ENCODE measurements at regions not wholly inside any gene's neighbourhood (a gene's known extent, or its start where the extent isn't known, plus 50 kb on each side); places are given as distances from the start of the nearest gene placed in this dataset.
"Not testable (repeated sequence)": the region's sequence is repeated elsewhere in the genome, so short reads cannot be mapped to it uniquely, and the experiment has no call there.

GRCh38 chr4:65014078-65014477 lies 604.8 kb upstream of the TECRL start:
- no peaks in the 10 kb centered on the region for H3K9me3 Mint-ChIP-seq
- ChIA-PET POLR2A (no interaction called here), CTCF (no interaction called here)
- H3K36me3 Mint-ChIP-seq (ENCODE audit: low read depth), result no peaks in the 10 kb centered on the region
- H3K4me3 Mint-ChIP-seq, result no peak overlapping the region
- H3K4me1 Mint-ChIP-seq, result no peaks in the 10 kb centered on the region
- no peak for DNase-seq
- no peak overlapping the region for H3K27ac Mint-ChIP-seq
- H3K27me3 Mint-ChIP-seq, result no peaks in the 10 kb centered on the region

- POLR2A ChIA-PET, result no interaction called here
Observed at GRCh38 chr4:65007841-65008439, 598.7 kb upstream of the TECRL start.

GRCh38 chr4:64975177-64975576 lies 565.9 kb upstream of the TECRL start:
- no peaks in the 10 kb centered on the region for H3K9me3 Mint-ChIP-seq
- H3K36me3 Mint-ChIP-seq (ENCODE audit: low read depth), result no peaks in the 10 kb centered on the region
- H3K4me3 Mint-ChIP-seq, result no peak overlapping the region
- no peak for DNase-seq
- no peaks in the 10 kb centered on the region for H3K27me3 Mint-ChIP-seq
- CTCF ChIA-PET, result no interaction called here
- H3K4me1 Mint-ChIP-seq, result no peaks in the 10 kb centered on the region
- POLR2A ChIA-PET, result no interaction called here
- H3K27ac Mint-ChIP-seq, result no peak overlapping the region

More at GRCh38 chr4:65007841-65008439, 598.7 kb upstream of the TECRL start:
- Mint-ChIP-seq H3K4me3 (no peak overlapping the region), H3K36me3 (ENCODE audit: low read depth) (no peaks in the 10 kb centered on the region), H3K9me3 (no peaks in the 10 kb centered on the region), H3K27ac (no peak overlapping the region), H3K27me3 (no peaks in the 10 kb centered on the region), H3K4me1 (no peaks in the 10 kb centered on the region)
- no peak for DNase-seq
- CTCF ChIA-PET, result no interaction called here

- H3K4me1 Mint-ChIP-seq, result no peaks in the 10 kb centered on the region
- no peak for DNase-seq
- POLR2A ChIA-PET, result no interaction called here
- H3K4me3 Mint-ChIP-seq, result no peak overlapping the region
- no peaks in the 10 kb centered on the region for H3K27me3 Mint-ChIP-seq
- H3K9me3 Mint-ChIP-seq, result peaks cover 3% of the 10 kb centered on the region
- H3K27ac Mint-ChIP-seq, result no peak overlapping the region
- CTCF ChIA-PET, result no interaction called here
- H3K36me3 Mint-ChIP-seq (ENCODE audit: low read depth), result no peaks in the 10 kb centered on the region
Observed at GRCh38 chr4:64969081-64969480, 559.8 kb upstream of the TECRL start.

DNA sequence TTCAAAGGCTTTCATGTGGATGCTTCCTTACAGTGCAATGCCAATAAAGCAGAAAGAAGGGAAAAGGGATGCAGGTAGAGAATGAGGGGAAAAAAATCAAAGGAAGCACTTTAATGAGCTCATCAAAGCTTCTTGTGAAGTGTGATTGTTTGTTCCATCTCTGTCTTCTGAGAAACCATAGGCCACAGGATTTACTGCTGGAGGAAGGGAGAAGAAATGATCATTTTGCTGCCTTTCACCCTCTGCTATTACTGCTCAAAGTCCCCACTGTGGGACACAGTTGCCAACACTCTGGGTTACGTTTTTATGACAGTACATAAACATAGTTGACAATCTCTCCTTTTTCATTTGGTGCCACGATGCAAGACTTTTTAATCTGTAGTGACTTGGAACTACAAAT lies 558.0 kb upstream of the TECRL start:
- Mint-ChIP-seq H3K9me3 (peaks cover 3% of the 10 kb centered on the region), H3K36me3 (ENCODE audit: low read depth) (no peaks in the 10 kb centered on the region), H3K4me3 (no peak overlapping the region), H3K27me3 (no peaks in the 10 kb centered on the region), H3K4me1 (no peaks in the 10 kb centered on the region), H3K27ac (no peak overlapping the region)
- POLR2A ChIA-PET, result no interaction called here
- no peak for DNase-seq
- CTCF ChIA-PET, result no interaction called here

DNA sequence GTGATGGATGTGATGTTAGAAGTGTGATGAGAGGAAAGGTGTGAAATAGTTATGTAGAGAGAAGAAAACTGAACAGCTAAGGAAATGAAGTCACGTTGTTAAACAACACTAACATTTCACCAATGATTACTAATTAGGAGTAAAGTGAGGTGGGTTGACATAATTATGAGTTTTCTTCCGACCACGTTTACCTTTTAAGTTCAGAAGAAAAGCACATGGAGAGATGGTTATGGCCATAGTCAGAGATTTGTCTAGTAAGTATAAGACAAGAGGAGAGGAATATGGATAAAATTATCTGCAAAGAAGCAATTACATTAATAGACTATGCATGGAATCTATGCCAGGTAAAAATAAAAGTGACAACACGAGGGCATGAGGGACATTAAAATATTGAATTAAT lies 551.3 kb upstream of the TECRL start:
- H3K4me1 Mint-ChIP-seq, result no peaks in the 10 kb centered on the region
- no peaks in the 10 kb centered on the region for H3K27me3 Mint-ChIP-seq
- ChIA-PET CTCF (no interaction called here), POLR2A (no interaction called here)
- no peak overlapping the region for H3K4me3 Mint-ChIP-seq
- H3K36me3 Mint-ChIP-seq (ENCODE audit: low read depth), result no peaks in the 10 kb centered on the region
- no peaks in the 10 kb centered on the region for H3K9me3 Mint-ChIP-seq
- no peak for DNase-seq
- H3K27ac Mint-ChIP-seq, result no peak overlapping the region

- Mint-ChIP-seq H3K9me3 (no peaks in the 10 kb centered on the region), H3K36me3 (ENCODE audit: low read depth) (no peaks in the 10 kb centered on the region), H3K27me3 (no peaks in the 10 kb centered on the region), H3K27ac (no peak overlapping the region), H3K4me3 (no peak overlapping the region), H3K4me1 (no peaks in the 10 kb centered on the region)
- POLR2A ChIA-PET, result no interaction called here
- DNase-seq, result no peak
- CTCF ChIA-PET, result interaction anchor here (0.6 kb wide), 1 partner anchor 94 kb away, joined by 3 read pairs; no protein-coding TSS in a partner anchor
Observed at GRCh38 chr4:64940698-64941097, 531.4 kb upstream of the TECRL start.

- Mint-ChIP-seq H3K9me3 (no peaks in the 10 kb centered on the region), H3K27ac (no peak overlapping the region), H3K4me3 (no peak overlapping the region), H3K36me3 (ENCODE audit: low read depth) (no peaks in the 10 kb centered on the region), H3K4me1 (no peaks in the 10 kb centered on the region), H3K27me3 (no peaks in the 10 kb centered on the region)
- ChIA-PET CTCF (no interaction called here), POLR2A (no interaction called here)
- no peak for DNase-seq
Observed at GRCh38 chr4:64935469-64936001, 526.3 kb upstream of the TECRL start.

GRCh38 chr4:64911846-64912245 lies 502.6 kb upstream of the TECRL start:
- POLR2A ChIA-PET, result no interaction called here
- peaks cover 2% of the 10 kb centered on the region for H3K9me3 Mint-ChIP-seq
- H3K27me3 Mint-ChIP-seq, result no peaks in the 10 kb centered on the region
- no peak overlapping the region for H3K27ac Mint-ChIP-seq
- no peaks in the 10 kb centered on the region for H3K36me3 Mint-ChIP-seq (ENCODE audit: low read depth)
- DNase-seq, result no peak
- H3K4me1 Mint-ChIP-seq, result no peaks in the 10 kb centered on the region
- H3K4me3 Mint-ChIP-seq, result no peak overlapping the region
- CTCF ChIA-PET, result no interaction called here

DNA sequence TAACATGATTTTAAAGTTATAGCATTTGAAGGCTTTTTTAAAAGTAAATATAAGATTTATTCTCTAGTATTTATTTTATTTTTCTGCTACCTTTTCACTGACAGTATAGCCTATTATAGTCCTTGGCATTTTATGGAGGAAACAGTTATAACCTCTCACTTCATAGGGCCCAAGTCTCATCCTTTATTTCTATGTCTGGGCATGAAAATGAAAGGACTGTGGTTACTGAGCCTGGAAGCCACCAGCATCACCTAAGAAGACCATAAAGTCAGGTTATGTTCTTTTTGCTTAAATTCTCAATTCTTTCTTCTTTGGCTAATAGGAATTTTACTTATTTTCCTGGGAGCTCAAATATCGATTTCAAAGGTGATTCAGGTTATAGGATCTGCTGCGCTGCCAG lies 494.7 kb upstream of the TECRL start:
- Mint-ChIP-seq H3K36me3 (ENCODE audit: low read depth) (no peaks in the 10 kb centered on the region), H3K9me3 (no peaks in the 10 kb centered on the region), H3K4me3 (no peak overlapping the region), H3K27me3 (no peaks in the 10 kb centered on the region), H3K27ac (no peak overlapping the region), H3K4me1 (no peaks in the 10 kb centered on the region)
- ChIA-PET CTCF (no interaction called here), POLR2A (no interaction called here)
- DNase-seq, result no peak

DNA sequence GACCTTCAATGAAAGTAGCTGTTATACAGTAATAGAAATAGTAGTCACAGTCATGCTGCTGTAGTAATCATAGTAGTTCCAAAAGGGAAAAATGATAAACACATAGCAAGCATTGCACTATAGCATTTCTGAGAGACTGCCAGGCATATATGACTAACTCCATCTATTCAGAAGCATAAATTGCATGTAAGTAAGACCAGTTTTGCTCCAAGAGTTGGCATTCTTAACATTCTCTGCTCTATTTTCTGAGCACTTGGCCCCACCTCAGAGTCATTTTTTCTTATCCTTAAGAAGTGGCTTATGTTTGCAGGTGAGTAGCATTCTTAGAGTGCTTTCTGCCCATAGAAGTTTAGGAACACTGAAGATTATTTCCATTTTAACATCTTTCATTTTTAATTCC lies 490.3 kb upstream of the TECRL start:
- Mint-ChIP-seq H3K27me3 (no peaks in the 10 kb centered on the region), H3K36me3 (ENCODE audit: low read depth) (no peaks in the 10 kb centered on the region), H3K27ac (no peak overlapping the region), H3K4me1 (no peaks in the 10 kb centered on the region), H3K9me3 (no peaks in the 10 kb centered on the region), H3K4me3 (no peak overlapping the region)
- ChIA-PET POLR2A (no interaction called here), CTCF (no interaction called here)
- DNase-seq, result no peak

- not testable (repeated sequence) for H3K36me3 Mint-ChIP-seq (ENCODE audit: low read depth)
Observed at GRCh38 chr4:64899030-64899429, 489.8 kb upstream of the TECRL start.

GRCh38 chr4:64897683-64898082 lies 488.4 kb upstream of the TECRL start:
- no peaks in the 10 kb centered on the region for H3K27me3 Mint-ChIP-seq
- DNase-seq, result no peak
- H3K4me1 Mint-ChIP-seq, result no peaks in the 10 kb centered on the region
- CTCF ChIA-PET, result no interaction called here
- H3K36me3 Mint-ChIP-seq (ENCODE audit: low read depth), result no peaks in the 10 kb centered on the region
- no peak overlapping the region for H3K27ac Mint-ChIP-seq
- POLR2A ChIA-PET, result no interaction called here
- H3K4me3 Mint-ChIP-seq, result no peak overlapping the region
- no peaks in the 10 kb centered on the region for H3K9me3 Mint-ChIP-seq

More at GRCh38 chr4:64899030-64899429, 489.8 kb upstream of the TECRL start:
- H3K9me3 Mint-ChIP-seq, DNase-seq, POLR2A ChIA-PET, H3K4me3 Mint-ChIP-seq, H3K4me1 Mint-ChIP-seq, H3K27ac Mint-ChIP-seq, H3K27me3 Mint-ChIP-seq, CTCF ChIA-PET: not testable (repeated sequence)

DNA sequence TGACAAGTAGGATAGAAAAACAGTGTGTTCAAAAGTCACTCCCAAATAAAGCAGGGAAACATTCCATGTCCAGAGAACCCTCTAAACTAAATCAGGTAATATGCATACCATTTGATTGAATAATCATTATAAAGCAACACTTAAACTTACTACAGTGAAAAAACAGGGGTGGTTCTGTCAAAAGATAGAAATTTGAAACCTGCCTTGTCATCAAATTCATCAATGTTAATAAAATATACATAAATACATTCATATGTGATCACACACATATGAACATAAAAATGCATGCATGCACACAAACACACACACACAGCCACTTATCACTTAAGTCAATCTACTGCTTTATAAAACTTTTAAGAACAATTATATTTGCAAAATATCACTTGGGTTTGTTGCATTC lies 485.8 kb upstream of the TECRL start:
- H3K27me3 Mint-ChIP-seq, result no peaks in the 10 kb centered on the region
- no peak for DNase-seq
- no peaks in the 10 kb centered on the region for H3K36me3 Mint-ChIP-seq (ENCODE audit: low read depth)
- ChIA-PET POLR2A (no interaction called here), CTCF (no interaction called here)
- no peak overlapping the region for H3K4me3 Mint-ChIP-seq
- no peaks in the 10 kb centered on the region for H3K9me3 Mint-ChIP-seq
- no peaks in the 10 kb centered on the region for H3K4me1 Mint-ChIP-seq
- H3K27ac Mint-ChIP-seq, result no peak overlapping the region

Measured in activated CD4-positive, alpha-beta T cell treated with anti-CD3 and anti-CD28 coated beads, Interleukin-2, amount 10 ng/mL, durations not matched to agents 7 days and 5 days (primary cell).